NOMO-1 treated with DMSO at 0.1 percent for 48 hours (cell line): ENCODE measurements at regions not wholly inside any gene's neighbourhood (a gene's known extent, or its start where the extent isn't known, plus 50 kb on each side); places are given as distances from the start of the nearest gene placed in this dataset.
"Not testable (repeated sequence)": the region's sequence is repeated elsewhere in the genome, so short reads cannot be mapped to it uniquely, and the experiment has no call there.

ENCODE experiments used
- DNase-seq: peaks from one replicate; lab custom pipeline; 2025; ENCODE audit not compliant: unreplicated experiment; lab: John Stamatoyannopoulos, UW

GRCh38 chr18:47680488-47680887, 250.0 kb downstream of the SMAD2 start:
- DNase-seq, result no peak

GRCh38 chr18:47679864-47680263, 250.6 kb downstream of the SMAD2 start:
- peak; percentile 15 for DNase-seq

DNA sequence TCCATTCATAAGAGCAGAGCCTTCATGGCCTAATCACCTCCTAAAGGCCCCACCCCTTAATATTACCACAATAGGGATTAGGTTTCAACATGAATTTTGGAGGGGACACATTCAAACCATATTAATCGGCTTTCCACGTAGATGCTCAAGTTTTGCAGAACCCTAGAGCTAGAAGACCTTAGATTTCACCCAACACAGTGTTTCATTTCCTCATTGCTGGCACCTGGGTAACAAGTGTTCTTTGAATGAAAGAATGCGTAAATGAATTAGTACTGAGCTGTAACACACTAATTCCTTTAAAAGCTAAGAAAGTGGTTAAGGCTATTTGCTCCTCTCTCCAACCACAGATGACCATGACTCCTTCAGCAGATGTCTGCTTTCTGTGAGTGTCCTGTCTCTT, 252.5 kb downstream of the SMAD2 start:
- DNase-seq, result peak; percentile 12

DNA sequence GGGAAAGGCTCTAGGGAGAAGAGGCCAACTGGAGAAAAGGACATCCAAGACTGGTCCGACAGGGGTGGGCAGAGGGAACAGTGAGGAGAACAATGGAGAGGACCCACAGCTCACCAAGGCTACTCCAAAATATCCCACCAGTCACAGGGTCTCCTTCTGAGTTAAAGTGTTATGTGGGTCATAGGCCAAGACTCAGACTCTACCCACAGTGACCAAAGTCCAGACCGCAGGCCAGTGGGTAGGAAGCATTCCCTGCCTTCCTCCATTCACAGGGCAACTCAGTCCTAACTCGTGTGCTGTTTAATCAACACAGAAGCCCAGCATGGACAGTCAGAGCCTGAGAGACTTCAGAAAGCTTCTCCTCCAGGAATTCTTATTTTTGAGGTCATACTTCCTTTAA, 260.6 kb downstream of the SMAD2 start:
- no peak for DNase-seq

DNA sequence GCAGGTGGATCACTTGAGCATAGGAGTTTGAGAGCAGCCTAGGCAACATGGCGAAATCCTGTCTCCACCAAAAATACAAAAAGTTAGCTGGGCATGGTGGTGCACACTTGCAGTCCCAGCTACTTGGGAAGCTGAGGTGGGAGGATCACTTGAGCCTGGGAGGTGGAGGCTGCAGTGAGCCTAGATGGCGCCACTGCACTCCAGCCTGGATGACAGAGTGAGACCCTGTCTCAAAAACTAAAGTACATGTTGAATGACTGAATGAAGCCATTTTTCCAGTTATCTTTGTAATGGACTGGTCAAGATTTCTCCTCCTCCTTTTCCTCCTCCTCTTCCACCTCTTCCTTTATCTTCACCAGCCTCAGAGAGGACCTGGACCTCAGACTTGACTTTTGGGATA, 272.0 kb downstream of the SMAD2 start:
- DNase-seq, result no peak

GRCh38 chr18:47654988-47655387, 275.5 kb downstream of the SMAD2 start:
- DNase-seq, result no peak

DNA sequence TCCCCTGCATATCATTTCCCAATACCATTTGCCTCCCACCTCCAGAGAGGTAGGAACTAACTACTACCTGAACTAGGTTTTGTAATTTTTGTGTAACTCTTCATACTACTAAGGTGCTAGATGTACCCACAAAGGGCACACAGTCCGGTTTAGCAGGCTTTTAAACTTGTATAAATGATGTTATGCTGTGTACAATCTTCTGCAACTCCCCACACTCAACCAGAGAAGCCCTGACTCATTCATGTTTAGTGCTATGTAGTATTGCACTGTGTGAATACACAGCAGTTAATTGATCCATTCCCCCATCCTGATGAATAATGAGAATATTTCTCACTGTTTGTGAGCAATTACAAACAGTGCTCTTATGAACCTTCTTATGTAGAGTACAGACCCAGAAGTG, 285.6 kb downstream of the SMAD2 start:
- no peak for DNase-seq

DNA sequence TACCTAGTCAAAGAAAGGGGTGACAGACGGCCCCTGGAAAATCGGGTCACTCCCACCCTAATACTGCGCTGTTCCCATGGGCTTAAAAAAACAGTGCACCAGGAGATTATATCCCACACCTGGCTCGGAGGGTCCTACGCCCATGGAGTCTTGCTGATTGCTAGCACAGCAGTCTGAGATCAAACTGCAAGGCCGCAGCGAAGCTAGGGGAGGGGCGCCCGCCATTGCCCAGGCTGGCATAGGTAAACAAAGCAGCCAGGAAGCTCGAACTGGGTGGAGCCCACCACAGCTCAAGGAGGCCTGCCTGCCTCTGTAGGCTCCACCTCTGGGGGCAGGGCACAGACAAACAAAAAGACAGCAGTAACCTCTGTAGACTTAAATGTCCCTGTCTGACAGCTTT, 292.9 kb downstream of the SMAD2 start:
- not testable (repeated sequence) for DNase-seq

DNA sequence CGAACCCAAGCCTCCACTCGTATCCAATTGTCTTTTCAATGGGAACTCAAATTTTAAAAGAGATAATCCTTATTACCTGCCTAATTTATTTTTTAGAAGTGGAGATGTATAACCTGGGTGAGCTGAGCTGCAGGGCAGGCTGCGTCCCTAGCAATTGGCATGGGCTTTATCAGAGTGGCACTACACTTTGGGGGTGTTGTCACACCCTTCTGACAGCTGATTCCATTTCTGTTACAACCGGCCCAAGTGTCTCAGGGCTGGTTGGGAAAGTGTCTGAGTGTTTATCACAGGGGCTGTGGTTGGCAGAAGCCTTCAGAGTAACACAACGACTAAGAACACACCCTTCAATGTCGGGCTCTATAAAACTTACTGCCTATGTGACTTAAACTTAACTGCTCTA, 295.0 kb downstream of the SMAD2 start:
- DNase-seq, result no peak

DNA sequence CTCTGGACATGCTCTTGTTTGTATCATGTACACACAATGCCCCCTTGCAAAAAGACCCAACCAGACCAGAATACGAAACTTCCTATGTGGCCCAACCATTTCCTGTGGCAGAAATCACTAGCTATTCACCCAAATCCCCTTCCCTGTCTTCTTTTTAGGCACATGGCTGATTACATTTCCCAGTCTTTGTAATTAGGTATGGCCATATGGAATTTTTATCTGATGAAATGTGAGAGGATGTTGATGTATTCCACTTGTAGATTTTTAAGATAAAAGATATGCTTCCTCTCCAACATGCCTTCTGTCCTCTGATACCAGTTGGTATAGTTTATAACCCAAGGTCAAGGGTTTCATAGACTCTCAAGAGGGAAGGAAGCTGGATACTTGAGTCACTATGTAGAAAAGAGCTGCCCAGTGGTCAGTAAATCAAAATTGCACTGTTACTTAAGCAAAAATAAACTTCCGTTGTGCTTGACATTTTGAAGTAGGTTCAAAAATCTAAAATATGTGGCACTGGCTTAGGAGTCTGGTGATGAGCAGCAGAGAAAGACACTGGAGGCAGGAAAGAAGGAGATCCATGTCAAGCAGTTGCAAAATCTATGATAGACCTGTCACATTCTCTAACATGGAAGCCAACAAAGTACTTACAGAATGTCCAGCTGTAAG, 297.4 kb downstream of the SMAD2 start:
- no peak for DNase-seq

GRCh38 chr18:47628893-47629292, 301.6 kb downstream of the SMAD2 start:
- no peak for DNase-seq

DNA sequence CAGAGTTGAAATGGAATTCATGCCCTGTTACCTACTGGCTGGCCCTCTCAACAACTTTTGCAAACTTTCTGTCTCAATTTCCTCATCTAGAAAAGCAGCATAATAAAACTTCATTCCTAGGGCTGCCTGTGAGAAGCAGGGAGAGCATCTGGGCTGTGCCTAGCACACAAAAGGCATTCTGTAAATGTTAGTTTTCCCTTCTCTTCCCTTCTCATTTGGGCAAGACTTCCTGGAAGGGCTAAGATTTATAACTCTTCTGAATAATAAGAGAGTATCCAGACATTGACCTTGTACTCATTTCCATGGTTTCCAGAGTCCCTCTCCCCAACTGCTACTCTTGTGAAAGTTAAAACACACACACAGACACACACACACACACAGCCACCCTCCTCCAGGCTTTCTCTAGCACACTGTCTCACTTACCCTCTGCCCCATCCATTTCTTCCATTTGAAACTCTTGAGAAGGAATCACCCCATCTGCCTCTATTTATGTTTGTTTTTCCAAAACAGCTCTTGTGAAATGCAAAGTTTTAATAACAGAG, 302.1 kb downstream of the SMAD2 start:
- DNase-seq, result no peak

- no peak for DNase-seq
Measured at GRCh38 chr18:47627030-47627429, 303.4 kb downstream of the SMAD2 start.

- no peak for DNase-seq
Measured at GRCh38 chr18:47619771-47620448, 310.5 kb downstream of the SMAD2 start.

DNA sequence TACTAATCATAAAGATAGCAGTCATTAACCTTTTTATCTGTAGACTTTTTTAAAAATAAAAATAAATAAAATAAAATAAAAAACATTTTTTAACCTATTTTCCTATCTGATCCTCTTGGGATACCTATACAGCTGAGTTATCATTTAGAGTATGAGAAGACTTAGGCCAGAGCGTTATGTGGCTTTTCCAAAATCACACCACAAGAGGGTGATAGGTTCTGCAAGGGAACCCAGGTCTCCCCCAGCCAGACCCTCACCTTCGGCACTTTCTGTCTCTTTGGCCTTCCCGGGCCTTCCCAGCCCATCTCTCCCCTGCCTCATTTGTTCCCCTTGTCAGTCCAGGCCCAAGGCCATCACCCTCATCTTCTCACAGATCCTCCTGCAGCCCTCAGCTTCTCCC, 311.7 kb downstream of the SMAD2 start:
- DNase-seq, result no peak

GRCh38 chr18:47615043-47615442, 315.4 kb downstream of the SMAD2 start:
- no peak for DNase-seq

DNA sequence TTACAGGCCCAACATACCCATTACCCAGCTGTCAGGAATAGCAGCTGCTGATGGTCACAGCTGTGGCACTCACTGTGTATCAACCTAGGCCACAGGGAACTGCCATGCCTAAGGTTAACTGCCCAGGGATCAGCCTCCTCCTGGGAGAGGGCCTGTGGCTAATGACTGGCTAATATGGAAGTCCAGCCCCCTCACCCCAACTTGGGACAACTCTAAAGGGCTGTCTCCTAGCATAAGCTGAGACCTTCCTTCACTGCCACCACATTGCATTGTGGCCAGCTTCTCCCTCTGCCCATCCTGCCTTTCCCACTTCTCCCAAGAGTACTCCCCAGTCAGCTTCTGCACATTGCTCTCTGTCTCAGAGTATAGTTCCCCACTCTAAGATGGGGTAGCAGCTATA, 316.5 kb downstream of the SMAD2 start:
- DNase-seq, result no peak

DNA sequence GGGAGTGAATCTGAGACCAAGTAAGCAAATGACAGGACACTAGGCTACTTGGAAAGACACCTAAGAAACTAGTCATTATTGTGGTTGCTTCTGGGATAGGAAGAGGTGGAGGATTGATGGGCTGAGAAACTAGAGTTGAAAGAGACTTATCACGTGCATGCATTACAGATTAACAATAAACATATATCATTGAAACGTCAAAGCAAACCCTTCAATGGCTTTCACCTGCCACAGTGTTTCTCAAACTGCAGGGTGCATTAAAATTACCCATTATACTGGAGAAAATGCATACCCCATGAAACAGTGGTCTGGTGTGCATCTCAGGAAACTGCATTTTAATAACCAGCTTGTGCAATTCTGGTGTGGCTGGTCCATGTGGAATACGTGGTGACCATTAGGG, 318.8 kb downstream of the SMAD2 start:
- no peak for DNase-seq

GRCh38 chr18:47606526-47606925, 323.9 kb downstream of the SMAD2 start:
- DNase-seq, result no peak

GRCh38 chr18:47605093-47605492, 325.4 kb downstream of the SMAD2 start:
- no peak for DNase-seq

GRCh38 chr18:47604021-47604420, 326.4 kb downstream of the SMAD2 start:
- DNase-seq, result no peak

GRCh38 chr18:47603158-47603557, 327.3 kb downstream of the SMAD2 start:
- no peak for DNase-seq
